Left lobe of liver (tissue), 2 donors: ENCODE measurements at regions not wholly inside any gene's neighbourhood (a gene's known extent, or its start where the extent isn't known, plus 50 kb on each side); places are given as distances from the start of the nearest gene placed in this dataset.

Experiments
- ATAC-seq: fragments of 200-7000 bp; cut with Tn5 transposase; one replicate; pipeline ENCODE4 v1.9.1; 2020; ENCODE audit warnings: mild to moderate bottlenecking, moderate library complexity
- DNase-seq: peaks from one replicate; pipeline ENCODE4 v3.0.0-alpha.2; 2020; ENCODE audit warnings: low spot score
- donor health status: DM: no; HTN: no; CAD: no; lungs with moderate emphysema.
- donor health status: DM: no; HTN: yes; CAD: no.

DNA sequence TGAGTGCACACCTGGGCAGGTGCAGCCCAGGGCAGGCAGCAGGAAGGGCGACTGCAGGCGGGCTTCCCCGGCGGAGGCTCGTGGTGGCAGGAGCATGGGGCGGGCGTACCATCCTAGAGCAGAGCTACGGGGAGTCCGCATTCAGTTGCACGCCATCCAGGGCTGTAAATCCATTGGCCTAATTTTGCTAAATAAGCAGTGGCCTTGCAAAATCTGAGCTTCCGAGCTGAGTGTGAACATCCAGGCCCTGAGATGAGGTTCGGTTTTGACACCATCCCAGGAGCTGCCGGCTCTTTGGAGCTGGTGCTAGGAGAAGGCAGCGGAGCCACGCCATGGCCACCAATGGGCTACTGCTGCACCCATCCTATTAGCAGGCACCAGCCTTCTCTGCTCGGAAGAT, 664.8 kb downstream of the BRD1 start:
- DNase-seq (no peak), ATAC-seq (no peak)

- ATAC-seq = no peak
- no peak for DNase-seq
Measured at GRCh38 chr22:49161002-49161850, 666.4 kb downstream of the BRD1 start.

GRCh38 chr22:49160261-49161001, 667.2 kb downstream of the BRD1 start:
- ATAC-seq (no peak), DNase-seq (no peak)

DNA sequence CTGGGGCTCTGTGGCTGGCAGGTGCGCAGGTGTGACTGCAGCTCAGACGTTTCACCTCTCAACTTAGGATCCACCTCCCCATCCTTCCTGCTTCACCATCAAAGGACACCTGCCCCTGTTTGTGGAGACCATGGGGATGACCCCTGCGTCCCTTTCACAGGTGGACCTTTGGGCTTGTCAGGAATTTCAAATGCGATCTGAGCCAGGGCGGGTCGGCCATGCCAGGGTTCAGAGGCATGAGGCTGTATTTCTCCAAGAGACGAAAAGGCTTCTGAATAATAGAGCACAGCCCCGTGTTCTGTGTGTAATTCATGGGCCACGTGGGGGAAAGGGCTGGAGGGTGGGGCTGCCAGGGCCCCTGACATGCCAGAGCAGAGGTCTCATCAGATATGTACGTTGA, 668.0 kb downstream of the BRD1 start:
- ATAC-seq = no peak

DNA sequence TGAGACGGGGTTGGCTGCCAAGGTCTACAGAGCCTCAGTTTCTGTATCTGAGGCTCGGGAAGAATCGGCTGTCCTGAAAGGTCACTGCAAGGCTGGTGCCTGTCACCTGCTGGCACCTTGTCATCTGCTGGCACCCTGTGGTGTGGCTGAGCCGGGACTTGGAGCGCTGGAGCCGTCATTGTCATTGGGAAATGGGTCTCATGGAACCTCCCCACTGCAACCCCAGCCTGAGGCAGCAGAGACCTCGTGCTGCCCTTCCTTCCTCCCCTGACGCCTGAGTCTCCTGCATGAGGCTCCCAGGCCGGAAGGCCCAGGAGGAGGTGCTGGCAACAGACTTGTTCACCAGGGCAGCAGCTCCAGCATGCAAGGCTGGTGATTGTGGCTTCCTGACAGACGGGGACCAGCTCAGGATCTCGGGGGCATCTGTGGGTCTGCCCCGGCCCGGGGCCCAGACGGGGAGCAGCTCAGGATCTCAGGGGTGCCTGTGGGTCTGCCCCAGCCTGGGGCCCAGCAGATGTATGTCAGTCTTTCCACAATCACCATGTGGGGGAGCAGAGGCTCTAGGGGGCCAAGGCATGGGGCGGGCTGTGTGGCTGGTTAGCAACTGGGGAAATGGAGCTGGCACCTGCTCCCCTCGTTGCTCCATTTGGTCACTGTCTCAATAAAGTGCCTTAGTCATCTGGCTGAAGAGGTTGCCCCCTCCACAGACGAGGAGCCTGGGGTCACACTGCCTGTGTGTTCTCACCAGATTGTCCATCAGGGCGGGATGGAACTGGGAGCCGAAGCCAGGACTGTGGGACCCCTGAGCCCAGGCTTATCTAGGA, 668.7 kb downstream of the BRD1 start:
- peak; percentile 16 for ATAC-seq

More for the DNA sequence above, 668.0 kb downstream of the BRD1 start:
- no peak for DNase-seq

DNA sequence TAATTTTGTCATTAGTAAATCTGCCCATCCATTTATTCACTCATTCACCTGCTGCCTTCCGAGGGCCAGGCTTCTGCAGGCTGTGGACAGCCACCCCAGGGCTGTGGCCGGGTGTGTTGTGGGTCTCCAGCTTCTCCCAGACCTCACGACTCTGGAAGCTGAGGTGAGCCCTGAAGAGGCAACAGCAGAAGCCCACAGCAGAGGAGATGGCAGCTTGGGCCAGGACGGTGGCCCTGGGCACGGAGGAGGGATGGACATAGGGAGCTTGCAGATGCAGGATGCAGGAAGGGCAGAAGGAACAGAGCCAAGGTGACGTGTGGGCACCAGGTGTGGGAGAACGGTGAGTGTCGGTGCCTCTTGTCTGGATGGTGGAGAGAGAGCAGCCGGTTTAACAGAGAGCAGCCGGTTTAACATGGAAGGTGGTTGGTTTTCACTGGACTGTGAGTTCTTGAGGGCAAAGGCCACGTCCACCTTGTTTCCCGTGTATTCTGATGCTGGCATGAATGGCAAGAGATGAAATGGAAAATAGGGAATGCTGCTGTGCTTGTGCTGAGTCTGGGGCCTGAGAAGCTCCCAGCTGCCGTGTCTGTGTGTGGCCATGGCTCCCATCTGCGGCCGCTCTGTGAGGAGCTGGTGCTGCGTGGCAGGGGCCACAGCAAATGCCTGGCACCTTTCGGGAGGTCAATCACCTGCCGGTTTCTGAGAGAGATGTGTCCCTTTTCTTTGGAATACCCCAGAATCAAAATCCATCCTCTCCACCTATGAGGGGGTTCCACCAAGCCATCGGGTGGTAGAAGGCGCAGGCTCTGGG, 669.9 kb downstream of the BRD1 start:
- DNase-seq (no peak), ATAC-seq (no peak)

More for the DNA sequence above, 668.7 kb downstream of the BRD1 start:
- no peak for DNase-seq

DNA sequence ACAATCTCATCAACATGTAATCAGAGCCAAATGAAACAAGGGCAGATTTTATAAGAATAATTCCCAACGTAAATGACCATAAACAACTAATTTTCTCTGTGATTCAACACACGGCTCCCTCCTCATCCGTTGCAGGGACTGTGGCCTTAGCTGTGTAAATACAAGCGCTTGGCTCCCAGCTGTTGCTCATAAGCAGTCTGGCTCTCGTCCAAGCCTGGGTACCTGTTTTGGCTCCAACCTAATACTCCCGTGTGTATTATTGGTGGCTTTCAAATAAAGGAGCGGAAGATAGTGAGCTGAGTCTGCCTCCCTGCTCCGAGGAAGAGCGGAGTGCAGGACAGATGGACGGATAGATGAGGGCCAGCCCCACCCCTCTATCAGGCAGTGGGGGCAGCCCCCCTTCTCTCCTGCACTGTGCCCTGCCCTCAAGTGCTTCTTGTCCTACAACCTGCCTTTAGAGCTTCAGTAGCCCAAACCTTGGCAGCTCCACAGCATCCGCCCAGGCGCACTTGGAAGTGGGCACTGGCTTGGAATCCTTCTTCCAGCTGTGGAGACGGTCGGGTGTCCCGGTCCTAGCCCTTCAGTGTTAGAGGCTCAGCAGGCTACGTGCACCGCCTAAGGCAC, 670.9 kb downstream of the BRD1 start:
- DNase-seq (no peak), ATAC-seq (peak; percentile 29)

DNA sequence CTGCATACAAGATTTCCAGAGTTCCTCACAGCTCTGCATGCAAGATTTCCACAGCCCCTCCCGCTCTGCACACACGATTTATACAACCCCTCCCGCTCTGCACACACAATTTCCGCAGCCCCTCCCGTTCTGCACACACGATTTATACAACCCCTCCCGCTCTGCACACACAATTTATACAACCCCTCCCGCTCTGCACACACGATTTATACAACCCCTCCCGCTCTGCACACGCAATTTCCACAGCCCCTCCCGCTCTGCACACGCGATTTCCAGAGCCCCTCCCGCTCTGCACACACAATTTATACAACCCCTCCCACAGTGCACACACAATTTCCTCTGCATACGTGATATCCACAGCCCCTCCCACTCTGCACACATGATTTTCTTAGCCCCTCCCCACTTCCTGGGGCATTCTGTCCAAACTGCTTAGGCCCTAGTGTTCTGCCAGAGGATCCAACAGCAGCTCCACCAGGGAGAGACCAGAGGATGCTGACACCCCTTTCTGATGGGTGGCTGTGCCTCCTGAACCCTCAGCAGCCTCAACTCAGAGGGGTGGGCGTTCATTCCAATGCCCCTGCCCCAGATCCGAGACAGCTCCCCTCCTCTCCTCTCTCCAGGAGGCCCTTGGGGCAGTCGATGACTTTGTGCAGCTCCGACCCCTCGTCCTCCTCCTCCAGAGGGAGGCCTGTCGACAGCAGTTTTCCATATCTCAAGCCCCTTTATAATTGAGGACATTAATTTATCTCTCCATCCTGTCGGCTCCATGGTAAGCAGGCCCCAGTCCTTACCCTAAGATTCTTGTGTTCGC, 671.7 kb downstream of the BRD1 start:
- DNase-seq = no peak
- no peak for ATAC-seq

DNA sequence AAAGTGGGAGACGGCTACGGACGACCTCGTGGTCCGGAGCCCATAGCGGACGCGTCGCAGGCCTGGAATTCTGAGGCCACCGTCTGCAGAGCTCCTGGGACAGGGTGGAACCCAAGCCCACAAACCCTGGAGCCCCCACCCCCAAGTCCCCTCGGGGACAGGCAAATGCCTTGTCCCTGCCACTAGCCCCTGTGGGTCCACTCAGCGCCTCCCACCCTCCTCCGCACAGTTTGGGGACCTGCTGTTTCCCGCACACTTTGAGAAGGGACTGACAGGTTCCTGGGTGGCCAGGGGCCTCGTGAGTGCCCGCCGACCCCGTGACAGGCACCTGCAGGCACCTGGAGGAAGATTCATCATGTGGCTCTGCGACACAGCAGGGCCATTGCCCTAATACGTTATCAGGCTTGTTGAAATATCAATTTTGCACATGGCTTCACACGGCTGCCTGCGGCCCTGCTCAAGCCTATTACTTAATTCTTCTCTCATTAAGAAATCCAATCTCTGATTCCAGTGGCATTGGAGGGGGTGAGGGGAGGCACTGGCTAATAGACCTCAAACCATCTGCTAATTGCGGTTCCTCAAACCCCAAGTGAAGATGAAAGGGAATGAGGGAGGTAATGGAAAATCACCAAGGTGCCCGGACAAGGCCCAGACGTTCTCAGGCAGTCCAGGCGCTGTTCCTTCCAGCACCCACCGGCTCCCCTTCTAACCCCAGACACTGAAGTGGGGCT, 672.5 kb downstream of the BRD1 start:
- ATAC-seq (no peak), DNase-seq (no peak)

GRCh38 chr22:49154433-49154832, 673.2 kb downstream of the BRD1 start:
- ATAC-seq (no peak), DNase-seq (peak; percentile 37)

DNA sequence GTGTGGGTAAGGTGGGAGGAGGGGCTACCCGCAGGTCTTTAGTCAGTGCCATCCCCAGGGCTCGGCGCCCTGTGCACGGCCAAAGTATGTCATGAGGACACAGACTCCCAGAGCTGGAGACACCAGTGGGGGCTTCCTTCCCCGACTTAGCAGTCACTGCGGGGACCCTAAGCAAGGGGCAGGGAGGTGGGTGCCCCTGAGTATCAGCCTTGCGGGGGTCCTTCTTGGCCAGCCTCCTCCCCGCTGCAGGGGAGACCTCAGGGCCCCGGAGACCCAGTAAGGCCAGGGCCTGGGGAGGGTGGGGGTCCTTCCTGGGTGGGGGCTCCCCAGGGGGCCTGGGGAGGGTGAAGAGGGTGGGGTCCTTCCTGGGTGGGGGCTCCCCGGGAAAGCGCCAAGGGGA, 673.8 kb downstream of the BRD1 start:
- peak; percentile 37 for DNase-seq
- ATAC-seq = no peak

DNA sequence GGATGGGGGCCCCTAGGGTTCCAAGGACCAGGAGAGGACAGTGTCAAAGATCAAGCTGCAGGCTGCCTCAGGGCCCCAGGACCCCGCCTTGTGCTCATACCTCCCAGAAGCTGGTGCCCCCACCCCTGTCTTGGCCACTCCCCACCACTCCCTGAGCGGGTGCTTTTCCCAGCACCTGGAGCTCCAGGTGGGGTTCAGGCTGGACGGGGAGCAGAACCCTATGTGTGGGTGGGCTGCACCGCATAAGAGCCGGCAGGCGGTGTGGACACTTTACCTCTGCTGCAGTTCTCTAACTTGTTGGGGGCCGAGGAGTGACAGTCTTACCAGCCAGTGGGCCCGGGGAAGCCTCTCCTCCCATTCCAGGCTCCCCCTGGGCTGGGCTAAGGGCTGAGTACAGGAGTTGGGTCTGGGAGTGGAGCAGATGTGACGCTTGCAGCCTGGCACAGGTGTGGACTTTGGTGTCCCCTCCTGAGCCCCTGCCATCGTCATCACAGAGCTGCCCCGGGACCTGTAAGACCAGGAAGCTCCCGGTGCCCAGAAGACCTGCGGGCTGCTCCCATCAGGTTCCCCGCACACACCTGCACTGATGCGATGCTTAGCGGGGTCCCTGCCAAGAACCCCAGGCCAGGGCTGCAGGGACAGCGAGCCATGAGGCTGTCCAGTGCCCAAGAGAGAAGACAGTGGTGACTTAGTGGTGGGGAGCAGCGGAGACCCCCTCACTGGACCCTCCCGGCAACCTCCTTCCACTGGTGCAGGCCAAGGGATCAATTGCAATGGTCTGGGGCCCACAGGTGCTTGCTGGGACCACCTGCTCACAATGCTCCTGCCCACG, 674.5 kb downstream of the BRD1 start:
- peak; percentile 28 for DNase-seq
- no peak for ATAC-seq

DNA sequence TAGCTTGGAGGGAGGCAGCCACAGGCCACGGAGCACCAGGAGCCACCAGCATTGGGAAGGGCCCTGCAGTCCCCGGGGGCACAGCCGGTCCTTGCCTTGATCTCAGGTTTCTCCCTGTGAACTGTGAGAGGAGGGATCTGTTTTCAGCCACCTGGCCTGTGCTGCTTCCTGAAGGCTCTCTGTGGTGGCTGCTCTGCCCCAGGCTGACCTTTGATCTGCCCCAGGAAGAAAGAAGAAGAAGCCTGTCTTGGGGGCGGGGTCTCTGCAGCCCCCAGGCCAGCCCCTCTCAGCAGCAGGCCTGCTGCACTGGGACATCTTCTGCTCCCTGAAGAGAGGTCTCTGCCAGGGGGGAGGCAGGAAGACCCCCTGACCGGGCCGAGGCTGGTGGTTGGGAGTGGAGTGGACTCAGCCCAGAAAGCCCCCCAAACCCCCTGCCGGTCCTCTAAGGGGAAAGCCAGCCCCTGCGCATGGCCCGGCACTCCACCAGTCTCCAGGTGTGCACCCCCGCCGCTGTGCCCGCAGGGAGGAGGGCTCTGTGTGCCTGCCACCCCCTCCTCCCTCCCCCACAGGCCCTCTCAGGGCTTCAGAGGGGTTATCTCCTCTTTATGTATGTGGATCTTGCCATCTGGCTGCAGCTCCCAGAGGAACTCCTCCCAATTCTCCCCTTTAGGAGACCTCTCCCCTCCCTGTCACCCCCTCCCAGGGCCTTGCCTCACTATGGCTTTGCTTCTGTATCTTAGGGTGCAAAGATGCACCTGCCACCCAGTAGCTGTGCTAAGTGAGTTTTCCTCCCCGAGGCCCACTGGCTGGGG, 675.3 kb downstream of the BRD1 start:
- DNase-seq (no peak), ATAC-seq (no peak)

DNA sequence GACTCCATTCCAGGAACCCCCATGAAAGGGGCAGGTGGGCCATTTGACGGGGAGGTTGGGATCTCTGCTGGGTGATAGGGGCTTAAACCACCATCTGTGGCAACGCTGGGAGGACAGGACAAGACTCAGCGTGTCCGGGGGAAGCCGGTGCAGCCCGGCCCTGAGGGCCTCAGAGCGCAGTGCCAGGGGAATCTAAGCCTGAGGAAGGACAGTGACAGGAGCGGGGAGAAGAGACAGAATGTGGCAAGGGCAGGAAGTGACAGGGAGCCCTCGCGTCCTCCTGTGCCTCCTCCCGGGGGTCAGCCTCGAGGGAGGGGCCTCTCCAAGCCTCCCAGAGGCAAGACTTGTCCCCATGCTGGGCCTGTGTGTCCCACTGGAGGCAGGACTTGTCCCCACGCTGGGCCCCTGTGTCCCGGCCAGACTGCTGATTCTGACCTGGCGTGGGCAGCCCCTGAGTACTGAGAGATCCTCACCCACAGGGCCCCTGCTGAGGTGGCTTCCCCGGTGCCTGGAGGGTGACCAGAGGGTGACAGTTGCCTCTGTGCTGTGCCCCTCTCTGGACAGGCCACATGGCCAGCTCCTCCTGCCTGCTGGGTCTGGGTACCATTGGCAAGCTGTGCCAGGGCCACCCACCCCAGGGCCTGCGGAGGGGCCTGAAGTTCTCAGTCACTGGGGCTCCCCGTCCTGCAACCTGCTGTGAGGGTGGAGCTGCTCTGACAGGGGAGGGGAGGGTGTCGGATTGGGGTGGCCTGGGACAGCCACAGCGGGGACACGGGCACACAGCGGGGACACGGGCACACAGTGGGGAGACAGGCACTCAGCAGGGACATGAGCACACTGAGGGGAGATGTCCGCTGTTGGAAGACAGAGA, 676.2 kb downstream of the BRD1 start:
- DNase-seq = no peak

DNA sequence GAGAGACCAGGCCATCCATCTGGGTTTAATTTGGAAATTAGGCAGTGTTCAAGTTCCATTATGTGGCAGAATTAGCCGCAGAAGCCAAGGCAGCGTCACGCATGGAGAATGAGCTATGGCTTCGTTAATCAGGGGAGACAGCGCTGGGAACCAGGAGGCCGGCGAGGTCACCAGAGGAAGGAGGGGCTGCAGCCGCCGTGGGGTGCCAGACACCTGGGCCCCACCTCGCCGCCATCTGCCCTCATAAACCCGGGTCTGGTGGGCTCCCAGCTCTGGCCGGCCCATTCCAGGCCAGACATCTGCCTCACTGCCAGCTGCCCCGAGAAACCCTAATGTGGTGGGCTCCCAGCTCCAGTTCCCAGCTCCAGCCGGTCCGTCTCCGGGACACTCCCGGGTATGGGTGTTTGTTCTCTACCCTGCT, 676.9 kb downstream of the BRD1 start:
- no peak for DNase-seq
- no peak for ATAC-seq

More for the DNA sequence above, 676.2 kb downstream of the BRD1 start:
- ATAC-seq = no peak
